HG03108 (cell line): ENCODE measurements at regions not wholly inside any gene's neighbourhood (a gene's known extent, or its start where the extent isn't known, plus 50 kb on each side); places are given as distances from the start of the nearest gene placed in this dataset.

Source experiments
- ATAC-seq: cut with Tn5 transposase; IDR thresholded peaks from one replicate; pipeline ENCODE4 v1.9.1; 2021; ENCODE audit warnings: moderate library complexity; ENCODE audit not compliant: unreplicated experiment

- ATAC-seq = peak; percentile 53
Observed at GRCh38 chr6:47360388-47360787, 50.7 kb upstream of the TNFRSF21 start.

DNA sequence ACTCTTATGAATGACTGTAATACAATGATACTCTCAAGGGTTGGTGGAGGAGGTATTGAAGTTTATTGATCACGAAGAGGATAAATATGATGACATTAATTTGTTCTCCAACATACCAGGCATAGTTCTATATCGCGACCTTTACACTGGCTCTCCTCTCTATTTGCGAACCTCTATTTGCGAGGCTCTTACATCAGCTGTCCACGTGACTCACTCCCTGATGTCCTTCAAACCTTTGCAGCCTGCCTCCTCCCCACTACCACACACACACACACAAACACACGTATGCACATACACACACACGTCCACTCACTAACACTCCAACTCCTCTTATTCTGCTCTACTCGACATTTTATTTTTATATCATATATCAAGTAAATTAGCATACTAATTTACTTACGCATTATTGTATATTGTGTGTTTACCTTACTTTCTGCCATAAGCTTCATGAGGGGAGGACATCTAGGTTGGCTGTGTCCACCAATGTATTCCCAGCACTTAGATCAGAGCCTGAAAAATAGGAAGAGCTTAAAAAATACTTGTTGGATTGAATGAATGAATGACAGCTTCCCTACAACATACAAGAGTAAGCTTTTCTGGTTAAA is 53.3 kb upstream of the TNFRSF21 start:
- no peak for ATAC-seq

- no peak for ATAC-seq
Observed at GRCh38 chr6:47363736-47364135, 54.0 kb upstream of the TNFRSF21 start.

- no peak for ATAC-seq
Observed at GRCh38 chr6:47366335-47366890, 56.7 kb upstream of the TNFRSF21 start.

DNA sequence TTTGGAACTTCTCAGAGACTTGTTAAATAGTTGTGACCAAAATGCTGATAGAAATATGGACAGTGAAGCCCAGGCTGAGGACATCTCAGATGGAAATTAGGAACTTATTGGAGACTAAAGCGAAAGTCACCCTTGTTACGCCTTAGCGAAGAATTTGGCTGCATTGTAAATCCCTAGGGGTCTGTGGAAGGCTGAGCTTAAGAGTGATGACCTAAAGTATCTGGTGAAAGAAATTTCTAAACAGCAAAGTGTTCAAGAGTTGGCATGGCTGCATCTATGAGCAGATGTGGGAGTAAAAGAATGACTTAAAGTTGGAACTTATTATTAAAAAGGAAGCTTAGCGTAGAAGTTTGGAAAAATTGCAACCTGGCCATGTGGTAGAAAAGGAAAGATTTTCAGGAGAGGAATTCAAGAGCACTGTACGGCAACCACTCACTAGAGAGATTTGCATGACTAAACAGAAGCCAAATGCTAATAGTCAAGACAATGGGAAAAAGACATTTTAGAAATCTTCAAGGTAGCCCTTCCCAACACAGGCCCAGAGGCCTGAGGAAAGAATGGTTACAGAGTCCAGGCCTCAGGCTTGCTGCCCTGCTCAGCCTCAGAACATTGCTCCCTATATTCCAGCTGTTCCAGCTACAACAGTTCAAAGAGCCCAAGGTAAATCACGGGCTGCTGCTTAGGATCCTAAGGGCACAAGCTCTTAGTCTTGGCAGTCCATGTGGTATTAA is 61.6 kb upstream of the TNFRSF21 start:
- ATAC-seq = no peak

DNA sequence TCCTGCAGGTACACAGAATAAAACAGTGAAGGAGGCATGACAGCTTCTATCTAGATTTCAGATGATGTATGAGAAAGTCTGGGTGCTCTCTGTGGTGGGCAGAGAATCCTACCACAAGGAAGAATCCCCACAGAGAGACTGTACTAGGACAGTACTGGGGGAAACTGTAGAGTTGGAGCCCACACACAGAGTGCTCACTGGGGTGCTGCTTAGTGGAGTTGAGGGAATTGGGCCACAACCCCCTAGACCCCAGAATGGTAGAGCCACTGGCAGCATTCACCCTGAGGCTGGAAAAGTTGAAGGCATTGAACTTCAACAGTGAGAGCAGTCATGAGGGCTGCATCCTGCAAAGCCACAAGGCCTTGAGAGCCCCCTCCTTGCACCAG is 62.2 kb upstream of the TNFRSF21 start:
- ATAC-seq = no peak

GRCh38 chr6:47372318-47372717 is 62.6 kb upstream of the TNFRSF21 start:
- ATAC-seq = no peak

GRCh38 chr6:47375426-47375825 is 65.7 kb upstream of the TNFRSF21 start:
- ATAC-seq = no peak

DNA sequence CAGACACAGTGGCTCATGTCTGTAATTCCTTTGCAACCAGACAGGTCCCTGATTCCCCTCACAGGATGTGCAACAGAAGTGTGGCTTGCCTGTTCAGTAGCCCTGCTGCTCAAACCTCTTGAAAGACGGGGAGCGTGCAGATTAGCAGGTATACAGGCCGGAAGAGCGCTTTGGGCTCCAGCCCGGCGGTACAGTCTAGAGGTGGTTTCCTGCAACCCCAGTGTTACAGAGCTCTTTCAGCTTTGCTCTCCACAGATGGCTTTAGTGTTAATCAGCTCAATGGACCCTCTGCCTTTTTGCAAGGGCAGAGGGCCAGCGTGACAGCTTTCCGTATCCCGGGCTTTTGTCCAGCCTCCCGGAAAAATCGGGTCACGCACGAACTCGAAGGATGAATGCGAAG is 67.2 kb upstream of the TNFRSF21 start:
- ATAC-seq = peak; percentile 70

DNA sequence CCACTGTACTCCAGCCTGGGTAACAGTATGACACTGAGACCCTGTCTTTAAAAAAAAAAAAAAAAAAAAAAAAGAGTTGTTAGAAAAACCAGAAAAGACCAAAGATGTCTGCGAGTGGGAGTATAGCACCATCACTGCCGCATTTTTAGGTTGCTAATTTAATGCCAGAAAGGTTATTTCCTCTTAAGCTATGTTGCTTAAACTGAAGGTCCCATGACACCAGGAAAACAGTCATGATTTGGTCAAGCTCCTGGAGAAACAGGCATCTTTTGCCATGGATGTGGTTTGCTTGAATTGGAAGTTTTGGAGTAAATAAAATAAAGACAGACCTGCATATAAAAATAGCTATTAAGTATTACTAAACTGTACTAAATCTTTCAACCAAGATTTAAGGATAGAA is 68.3 kb upstream of the TNFRSF21 start:
- no peak for ATAC-seq

DNA sequence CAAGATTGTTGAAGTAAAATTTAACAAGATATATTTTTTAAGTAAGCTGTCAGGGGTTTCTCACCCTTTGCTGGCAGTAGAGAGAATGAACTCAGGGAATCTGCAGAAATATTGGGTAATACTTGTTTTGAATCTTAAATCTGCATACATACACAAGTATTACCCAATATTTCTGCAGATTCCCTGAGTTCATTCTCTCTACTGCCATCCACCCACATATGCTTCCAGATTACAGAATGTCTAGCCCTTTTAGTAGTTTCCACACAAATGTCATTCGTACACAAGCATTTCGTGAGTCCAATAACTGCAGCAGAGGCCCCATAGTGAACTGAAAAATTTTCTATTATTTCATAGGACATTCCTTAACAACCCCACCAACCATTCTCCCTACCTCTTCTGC is 69.6 kb upstream of the TNFRSF21 start:
- ATAC-seq = no peak

- ATAC-seq = no peak
Observed at GRCh38 chr6:47380251-47380650, 70.5 kb upstream of the TNFRSF21 start.

GRCh38 chr6:47381036-47381435 is 71.3 kb upstream of the TNFRSF21 start:
- ATAC-seq = no peak

GRCh38 chr6:47383360-47383759 is 73.7 kb upstream of the TNFRSF21 start:
- ATAC-seq = no peak

- no peak for ATAC-seq
Observed at GRCh38 chr6:47391675-47392074, 82.0 kb upstream of the TNFRSF21 start.

DNA sequence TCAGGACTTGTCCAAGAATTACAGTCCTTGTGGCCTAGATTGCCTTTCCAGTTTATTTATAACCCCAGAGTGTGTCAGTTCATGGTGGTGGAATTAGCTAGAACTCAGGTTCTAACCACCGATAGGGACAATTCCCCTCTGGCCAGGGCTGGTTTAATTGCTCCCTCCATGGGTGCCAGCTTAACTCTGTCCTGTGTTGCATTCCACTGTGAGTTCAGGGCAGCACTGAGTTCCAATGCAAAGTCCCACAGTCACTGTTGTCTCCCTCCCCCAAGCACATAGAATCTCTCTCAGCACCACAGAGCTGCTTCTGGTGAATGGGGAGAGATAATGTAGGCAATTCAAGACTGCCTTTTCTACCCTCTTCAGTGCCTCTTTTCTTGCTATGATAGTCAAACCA is 82.5 kb upstream of the TNFRSF21 start:
- ATAC-seq = no peak

DNA sequence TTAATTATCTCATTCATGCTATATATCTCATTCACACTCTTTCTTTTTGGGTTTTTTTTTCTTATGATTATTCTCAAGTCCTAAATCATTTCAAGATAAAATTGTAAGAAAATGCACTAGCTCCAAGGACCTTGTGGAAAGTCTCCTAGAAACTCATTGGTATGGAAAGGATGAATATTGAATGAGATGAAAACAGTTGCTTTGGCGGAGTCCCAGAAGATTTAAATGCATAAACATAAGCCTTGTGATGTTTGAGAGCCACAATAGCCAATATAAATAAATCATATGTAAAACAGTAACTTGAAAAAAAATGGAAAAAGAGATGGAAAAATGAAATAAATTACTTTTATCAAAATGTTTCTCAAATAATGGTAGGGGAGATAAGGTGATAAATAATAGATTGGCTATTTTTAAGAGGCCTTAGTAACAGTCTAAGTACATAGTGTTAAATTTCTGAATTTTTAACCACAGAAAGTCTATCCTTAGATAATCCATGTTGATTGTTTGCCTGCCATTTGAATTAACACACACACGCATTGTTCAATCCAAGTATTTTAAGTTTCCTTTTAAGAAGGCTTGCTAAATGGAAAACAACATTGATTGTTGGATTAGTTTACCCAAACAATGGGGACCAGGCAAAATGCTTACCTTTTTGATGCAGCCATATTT is 81.1 kb upstream of the CD2AP start:
- ATAC-seq = no peak

- ATAC-seq = no peak
Observed at GRCh38 chr6:47400581-47400980, 77.0 kb upstream of the CD2AP start.

GRCh38 chr6:47402081-47402480 is 75.5 kb upstream of the CD2AP start:
- no peak for ATAC-seq

- no peak for ATAC-seq
Observed at GRCh38 chr6:47403056-47403455, 74.5 kb upstream of the CD2AP start.

GRCh38 chr6:47403801-47404200 is 73.8 kb upstream of the CD2AP start:
- ATAC-seq = no peak

DNA sequence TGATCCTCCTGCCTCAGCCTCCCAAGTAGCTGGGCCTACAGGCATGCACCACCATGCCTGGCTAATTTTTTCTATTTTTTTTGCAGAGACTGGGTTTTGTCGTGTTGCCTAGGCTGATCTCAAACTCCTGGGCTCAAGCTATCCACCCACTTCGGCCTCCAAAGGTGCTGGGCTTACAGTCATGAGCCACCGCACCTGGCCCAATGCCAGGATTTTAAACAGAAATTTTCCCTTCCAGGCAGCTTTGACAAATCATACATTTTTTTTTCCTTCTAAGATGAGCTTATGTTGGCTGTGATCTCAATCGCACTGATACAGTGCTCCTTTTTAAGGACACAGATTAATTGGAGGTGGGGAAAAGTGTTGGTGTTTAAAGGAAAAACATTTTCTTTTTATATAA is 73.2 kb upstream of the CD2AP start:
- no peak for ATAC-seq
